HL-60 (cell line): ENCODE measurements at regions not wholly inside any gene's neighbourhood (a gene's known extent, or its start where the extent isn't known, plus 50 kb on each side); places are given as distances from the start of the nearest gene placed in this dataset.

Experiments used
- DNase-seq, 2 experiments: peaks; one replicate each; pipeline ENCODE4 v3.0.0-alpha.2; 2010 to 2020; ENCODE audit warnings: low read depth in 1 of 2, low spot score in 1 of 2
- H3K27ac ChIP-seq: fragments of 250-450 bp; sonication (Bioruptor Pico); replicated peaks from 2 replicates; pipeline ENCODE4 v1.5.1; 2020; ENCODE audit warnings: mild to moderate bottlenecking, moderate library complexity
- H3K27me3 ChIP-seq: fragments of 250-450 bp; sonication (Bioruptor Pico); 2 replicates; pipeline ENCODE4 v1.5.1; 2021; ENCODE audit warnings: mild to moderate bottlenecking, moderate library complexity; ENCODE audit not compliant: insufficient read depth, poor library complexity, severe bottlenecking
- H3K4me3 ChIP-seq: replicated peaks from 2 replicates; pipeline ENCODE4 v1.5.1; 2011; ENCODE audit warnings: mild to moderate bottlenecking, control low read depth, low read length; ENCODE audit not compliant: insufficient read depth
- GABPA ChIP-seq: IDR thresholded peaks from 2 replicates; pipeline ENCODE4 v1.6.1; 2012; ENCODE audit warnings: low read depth
- POLR2AphosphoS5 ChIP-seq: IDR thresholded peaks from 2 replicates; pipeline ENCODE4 v1.6.1; 2012; ENCODE audit warnings: low read depth
- SPI1 ChIP-seq: IDR thresholded peaks from 2 replicates; pipeline ENCODE4 v1.6.1; 2012; ENCODE audit warnings: low read depth, mild to moderate bottlenecking, borderline replicate concordance
- TF ChIP-seq, protein P1 (sequence below): IDR thresholded peaks from one replicate; pipeline ENCODE4 v1.5.1; 2011; ENCODE audit warnings: low read length, control low read depth, inconsistent platforms; ENCODE audit not compliant: insufficient read depth
- TF ChIP-seq, protein P2 (sequence below): IDR thresholded peaks from 2 replicates; pipeline ENCODE4 v1.6.1; 2012; ENCODE audit warnings: low read depth; ENCODE audit not compliant: insufficient replicate concordance

DNA sequence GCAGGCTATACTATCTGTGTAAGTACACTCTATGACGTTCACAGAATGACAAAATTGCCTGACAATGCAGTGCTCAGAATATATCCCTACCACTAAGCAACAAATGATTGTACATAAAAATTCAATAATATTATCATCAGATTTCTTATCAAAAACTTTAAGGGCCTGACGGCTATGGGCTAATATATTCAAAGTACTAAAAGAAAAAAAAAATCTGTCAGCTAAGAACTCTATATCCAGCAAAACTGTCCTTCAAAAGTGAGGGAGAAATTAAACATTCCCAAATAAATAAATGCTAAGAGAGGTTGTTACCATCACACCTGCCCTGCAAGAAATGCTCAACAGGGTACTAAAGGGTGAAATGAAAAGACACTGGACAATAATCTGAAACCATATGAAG, 127.3 kb downstream of the TM2D1 start:
- Histone ChIP-seq H3K27ac (no peak overlapping the region), H3K4me3 (no peak overlapping the region), H3K27me3 (no peaks in the 10 kb centered on the region)
- TF ChIP-seq SPI1 (no peak), GABPA (no peak)
- no peak for DNase-seq

DNA sequence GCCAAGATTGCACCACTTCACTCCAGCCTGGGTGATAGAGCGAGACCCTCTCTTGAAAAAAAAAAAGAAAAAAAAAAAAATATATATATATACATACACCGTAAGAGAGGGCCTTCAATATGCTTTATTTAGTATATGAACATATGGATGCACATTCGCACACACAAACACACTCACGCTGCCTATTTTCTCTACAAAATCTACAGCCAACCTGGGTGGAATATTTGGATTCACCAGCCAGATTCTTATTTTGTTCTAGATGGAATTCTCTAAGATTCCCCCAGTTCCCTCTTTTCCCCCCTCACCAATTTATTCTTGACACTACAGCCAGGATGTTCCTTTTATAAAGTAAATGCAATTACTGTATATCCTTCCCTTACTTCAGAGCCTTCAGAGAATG, 131.6 kb downstream of the TM2D1 start:
- TF ChIP-seq SPI1 (no peak), GABPA (no peak), POLR2AphosphoS5 (no peak)
- TF ChIP-seq, protein P1, sequence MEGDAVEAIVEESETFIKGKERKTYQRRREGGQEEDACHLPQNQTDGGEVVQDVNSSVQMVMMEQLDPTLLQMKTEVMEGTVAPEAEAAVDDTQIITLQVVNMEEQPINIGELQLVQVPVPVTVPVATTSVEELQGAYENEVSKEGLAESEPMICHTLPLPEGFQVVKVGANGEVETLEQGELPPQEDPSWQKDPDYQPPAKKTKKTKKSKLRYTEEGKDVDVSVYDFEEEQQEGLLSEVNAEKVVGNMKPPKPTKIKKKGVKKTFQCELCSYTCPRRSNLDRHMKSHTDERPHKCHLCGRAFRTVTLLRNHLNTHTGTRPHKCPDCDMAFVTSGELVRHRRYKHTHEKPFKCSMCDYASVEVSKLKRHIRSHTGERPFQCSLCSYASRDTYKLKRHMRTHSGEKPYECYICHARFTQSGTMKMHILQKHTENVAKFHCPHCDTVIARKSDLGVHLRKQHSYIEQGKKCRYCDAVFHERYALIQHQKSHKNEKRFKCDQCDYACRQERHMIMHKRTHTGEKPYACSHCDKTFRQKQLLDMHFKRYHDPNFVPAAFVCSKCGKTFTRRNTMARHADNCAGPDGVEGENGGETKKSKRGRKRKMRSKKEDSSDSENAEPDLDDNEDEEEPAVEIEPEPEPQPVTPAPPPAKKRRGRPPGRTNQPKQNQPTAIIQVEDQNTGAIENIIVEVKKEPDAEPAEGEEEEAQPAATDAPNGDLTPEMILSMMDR = no peak
- TF ChIP-seq, protein P2, sequence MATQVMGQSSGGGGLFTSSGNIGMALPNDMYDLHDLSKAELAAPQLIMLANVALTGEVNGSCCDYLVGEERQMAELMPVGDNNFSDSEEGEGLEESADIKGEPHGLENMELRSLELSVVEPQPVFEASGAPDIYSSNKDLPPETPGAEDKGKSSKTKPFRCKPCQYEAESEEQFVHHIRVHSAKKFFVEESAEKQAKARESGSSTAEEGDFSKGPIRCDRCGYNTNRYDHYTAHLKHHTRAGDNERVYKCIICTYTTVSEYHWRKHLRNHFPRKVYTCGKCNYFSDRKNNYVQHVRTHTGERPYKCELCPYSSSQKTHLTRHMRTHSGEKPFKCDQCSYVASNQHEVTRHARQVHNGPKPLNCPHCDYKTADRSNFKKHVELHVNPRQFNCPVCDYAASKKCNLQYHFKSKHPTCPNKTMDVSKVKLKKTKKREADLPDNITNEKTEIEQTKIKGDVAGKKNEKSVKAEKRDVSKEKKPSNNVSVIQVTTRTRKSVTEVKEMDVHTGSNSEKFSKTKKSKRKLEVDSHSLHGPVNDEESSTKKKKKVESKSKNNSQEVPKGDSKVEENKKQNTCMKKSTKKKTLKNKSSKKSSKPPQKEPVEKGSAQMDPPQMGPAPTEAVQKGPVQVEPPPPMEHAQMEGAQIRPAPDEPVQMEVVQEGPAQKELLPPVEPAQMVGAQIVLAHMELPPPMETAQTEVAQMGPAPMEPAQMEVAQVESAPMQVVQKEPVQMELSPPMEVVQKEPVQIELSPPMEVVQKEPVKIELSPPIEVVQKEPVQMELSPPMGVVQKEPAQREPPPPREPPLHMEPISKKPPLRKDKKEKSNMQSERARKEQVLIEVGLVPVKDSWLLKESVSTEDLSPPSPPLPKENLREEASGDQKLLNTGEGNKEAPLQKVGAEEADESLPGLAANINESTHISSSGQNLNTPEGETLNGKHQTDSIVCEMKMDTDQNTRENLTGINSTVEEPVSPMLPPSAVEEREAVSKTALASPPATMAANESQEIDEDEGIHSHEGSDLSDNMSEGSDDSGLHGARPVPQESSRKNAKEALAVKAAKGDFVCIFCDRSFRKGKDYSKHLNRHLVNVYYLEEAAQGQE = no peak
- DNase-seq = no peak
- no peaks in the 10 kb centered on the region for H3K27me3 ChIP-seq
- H3K27ac ChIP-seq = no peak overlapping the region
- H3K4me3 ChIP-seq = no peak overlapping the region

DNA sequence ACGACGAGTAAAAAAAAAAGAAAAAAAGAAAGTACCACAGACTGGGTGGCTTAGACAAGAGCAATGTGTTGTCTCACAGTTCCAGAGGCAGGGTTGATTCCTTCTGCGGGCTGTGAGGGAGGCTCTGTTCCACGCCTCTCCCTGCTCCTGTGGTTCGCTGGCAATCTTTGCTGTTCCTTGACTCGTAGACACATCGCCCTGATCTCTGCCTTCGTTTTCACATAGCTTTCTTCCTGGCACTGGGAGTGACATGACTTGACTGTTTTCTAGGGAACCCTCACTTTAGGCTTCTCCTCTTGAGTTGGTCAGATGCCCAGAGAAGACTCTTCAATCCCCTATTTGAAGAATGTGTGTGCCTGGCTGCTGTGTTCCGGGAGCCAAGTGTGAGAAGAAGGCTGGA, 133.6 kb downstream of the TM2D1 start:
- Histone ChIP-seq H3K4me3 (no peak overlapping the region), H3K27me3 (no peaks in the 10 kb centered on the region), H3K27ac (no peak overlapping the region)
- no peak for DNase-seq
- TF ChIP-seq, protein P1 = no peak
- no peak for TF ChIP-seq POLR2AphosphoS5
- TF ChIP-seq SPI1 = no peak
- TF ChIP-seq GABPA = no peak
- TF ChIP-seq, protein P2 = no peak

DNA sequence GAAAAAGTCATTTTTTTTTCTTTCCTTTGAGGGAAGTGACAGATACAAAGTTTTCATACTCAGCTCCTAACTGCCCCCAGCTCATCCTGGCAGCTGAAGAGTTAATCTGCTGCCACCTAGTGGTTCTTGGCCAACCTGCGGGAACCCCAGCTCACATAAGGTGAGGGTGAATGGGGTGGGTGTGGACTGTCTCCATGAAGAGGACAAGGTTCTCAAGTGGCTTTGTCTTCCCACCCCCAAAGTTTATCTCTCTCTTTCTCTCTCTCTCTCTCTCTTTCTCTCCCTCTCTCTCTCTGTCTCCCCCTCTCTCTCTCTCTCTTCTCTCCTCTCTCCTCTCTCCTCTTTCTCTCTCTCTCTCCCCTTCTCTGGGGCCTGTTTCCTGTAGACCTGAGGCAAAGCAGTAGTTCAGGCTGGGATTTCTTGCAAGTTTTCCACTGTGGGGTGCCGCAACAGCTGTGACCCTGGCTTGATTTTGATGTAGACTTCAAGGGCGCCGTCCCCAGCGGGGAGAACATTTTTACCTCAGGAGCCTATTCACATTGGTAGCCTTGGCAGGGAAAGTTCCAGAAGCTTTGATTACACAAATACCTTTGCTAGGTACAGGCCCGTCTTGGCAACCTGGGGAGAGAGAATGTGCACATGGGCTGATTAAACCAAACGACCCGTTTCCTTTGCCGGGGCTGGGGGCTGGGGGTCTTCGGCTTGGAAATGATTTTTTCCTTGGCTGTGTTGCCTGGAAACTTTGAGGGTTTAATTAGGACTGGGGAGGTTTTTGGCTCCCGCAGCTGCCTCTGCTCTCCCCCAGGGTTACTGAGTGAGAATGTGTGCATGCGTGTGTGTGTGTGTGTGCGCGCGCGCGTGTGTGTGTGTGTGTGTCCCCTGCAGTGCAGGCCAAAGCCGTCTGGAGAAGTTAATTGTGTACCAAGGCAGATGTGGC, 135.9 kb downstream of the TM2D1 start:
- Histone ChIP-seq H3K27ac (no peak overlapping the region), H3K27me3 (no peaks in the 10 kb centered on the region), H3K4me3 (no peak overlapping the region)
- DNase-seq = peak in 1 of 2 experiments; percentile 63
- no peak for TF ChIP-seq GABPA
- TF ChIP-seq, protein P1 = peak; percentile 77
